Endothelial cell of umbilical vein (primary cell): ENCODE measurements at regions not wholly inside any gene's neighbourhood (a gene's known extent, or its start where the extent isn't known, plus 50 kb on each side); places are given as distances from the start of the nearest gene placed in this dataset.

ENCODE experiments used
- BruUV-seq: library from RNA; stranded (reverse); fragments of 400-500 nt; replicated peaks from 2 replicates; lab custom pipeline; 2021; lab: Mats Ljungman, UMichigan
- CTCF ChIA-PET: fragments of 300-600, 350-600 bp; sonication (Branson Sonifier 250); formaldehyde crosslinking; loops from one replicate; lab custom pipeline; 2021; ENCODE audit warnings: antibody characterized with exemption, inconsistent platforms; lab: Charles Lee
- POLR2A ChIA-PET: fragments of 300-600, 350-600 bp; sonication (Branson Sonifier 250); formaldehyde crosslinking; loops from one replicate; lab custom pipeline; 2021; ENCODE audit warnings: antibody characterized with exemption, inconsistent platforms; lab: Charles Lee
- DNase-seq: peaks from one replicate; pipeline ENCODE4 v3.0.0-alpha.2; 2011; ENCODE audit warnings: low read depth, low spot score
- FAIRE-seq: peaks from 2 replicates; lab custom pipeline; 2011; peaks lifted over from hg19 to GRCh38; lab: Jason Lieb, UNC
- H2AFZ ChIP-seq: 2 replicates; pipeline ENCODE4 v1.6.0; 2012; ENCODE audit warnings: low read depth, low read length, control low read depth, inconsistent platforms
- H3K27ac ChIP-seq: 2 replicates; pipeline ENCODE4 v1.5.1; 2011; ENCODE audit warnings: low read depth, mild to moderate bottlenecking, control low read depth, low read length, moderate library complexity; ENCODE audit not compliant: insufficient read depth
- H3K27me3 ChIP-seq, 2 experiments: 2 replicates each; pipeline versions ENCODE4 v1.6.0 to v1.6.1; 2011; ENCODE audit warnings: low read length in 2 of 2, mixed read lengths in 1 of 2; ENCODE audit not compliant: control insufficient read depth in 2 of 2, insufficient read depth in 2 of 2
- H3K36me3 ChIP-seq, 2 experiments: 2 replicates in 1 of 2; 3 replicates in 1 of 2; pipeline ENCODE4 v1.5.1; 2011; ENCODE audit warnings: low read length in 2 of 2, mild to moderate bottlenecking in 1 of 2, moderate library complexity in 1 of 2; ENCODE audit not compliant: control insufficient read depth in 2 of 2, insufficient read depth in 2 of 2; ENCODE audit errors: extremely low read depth in 1 of 2
- H3K4me1 ChIP-seq: 3 replicates; pipeline ENCODE4 v1.5.1; 2011; ENCODE audit warnings: mild to moderate bottlenecking, low read length; ENCODE audit not compliant: control insufficient read depth, insufficient read depth; ENCODE audit errors: extremely low read depth
- H3K4me2 ChIP-seq: 2 replicates; pipeline ENCODE4 v1.6.1; 2011; ENCODE audit warnings: low read length, control low read depth, mixed read lengths; ENCODE audit not compliant: insufficient read depth
- H3K4me3 ChIP-seq, 3 experiments: fragments of 200-600 bp in 1 of 3; sonication (generic), shearing (Covaris generic) in 1 of 3; replicated peaks in 1 of 3; 2 replicates each; pipeline ENCODE4 v1.5.1; 2011 to 2016; ENCODE audit warnings: control low read depth in 3 of 3, low read length in 3 of 3, mild to moderate bottlenecking in 2 of 3, inconsistent platforms in 1 of 3, low read depth in 1 of 3, moderate library complexity in 1 of 3; ENCODE audit not compliant: insufficient read depth in 1 of 3
- H3K79me2 ChIP-seq: 2 replicates; pipeline ENCODE4 v1.6.0; 2012; ENCODE audit warnings: low read length, inconsistent platforms; ENCODE audit not compliant: control insufficient read depth, insufficient read depth
- H3K9ac ChIP-seq: replicated peaks from 2 replicates; pipeline ENCODE3; 2011; ENCODE audit warnings: low read length, control low read depth; ENCODE audit not compliant: insufficient read depth; ENCODE audit errors: extremely low read depth
- H3K9me1 ChIP-seq: replicated peaks from 3 replicates; pipeline ENCODE4 v1.6.0; 2011; ENCODE audit warnings: mild to moderate bottlenecking, low read length; ENCODE audit not compliant: control insufficient read depth, insufficient read depth; ENCODE audit errors: extremely low read depth
- H3K9me3 ChIP-seq: replicated peaks from 2 replicates; pipeline ENCODE4 v1.5.1; 2012; ENCODE audit warnings: low read length, inconsistent platforms; ENCODE audit not compliant: control insufficient read depth, insufficient read depth
- H4K20me1 ChIP-seq: replicated peaks from 2 replicates; pipeline ENCODE3; 2011; ENCODE audit warnings: mild to moderate bottlenecking, low read length; ENCODE audit not compliant: control insufficient read depth, insufficient read depth; ENCODE audit errors: extremely low read depth
- EZH2 ChIP-seq: IDR thresholded peaks from 2 replicates; pipeline ENCODE4 v1.6.1; 2012; ENCODE audit warnings: borderline replicate concordance, low read depth, mild to moderate bottlenecking, moderate library complexity, low read length, inconsistent platforms; ENCODE audit not compliant: severe bottlenecking
- FOS ChIP-seq: IDR thresholded peaks from 2 replicates; pipeline ENCODE4 v1.6.1; 2011; ENCODE audit warnings: mild to moderate bottlenecking, low read length, moderate library complexity, borderline replicate concordance; ENCODE audit not compliant: insufficient read depth
- GATA2 ChIP-seq: IDR thresholded peaks from 2 replicates; pipeline ENCODE4 v1.7.0; 2011; ENCODE audit warnings: low read depth, mild to moderate bottlenecking, moderate library complexity, mixed read lengths, low read length; ENCODE audit not compliant: insufficient read length, insufficient read depth
- JUN ChIP-seq: IDR thresholded peaks from 2 replicates; pipeline ENCODE4 v1.6.1; 2011; ENCODE audit warnings: borderline replicate concordance, low read depth; ENCODE audit not compliant: insufficient read length, insufficient read depth
- MYC ChIP-seq: IDR thresholded peaks from one replicate; pipeline ENCODE4 v1.6.1; 2011; ENCODE audit warnings: mild to moderate bottlenecking, low read depth, low read length
- POLR2A ChIP-seq: IDR thresholded peaks from 2 replicates; pipeline ENCODE4 v1.6.1; 2012; ENCODE audit warnings: low read depth, mild to moderate bottlenecking, control low read depth, low read length
- POLR2AphosphoS5 ChIP-seq: IDR thresholded peaks from 2 replicates; pipeline ENCODE4 v1.6.1; 2012; ENCODE audit warnings: low read depth, mild to moderate bottlenecking, control low read depth, low read length, moderate library complexity; ENCODE audit not compliant: insufficient read depth
- dilution Hi-C: fragments of 300-500 bp; cut with MboI; formaldehyde crosslinking; loops from one replicate; pipeline ENCODE4 v1.15.0; 2019; ENCODE audit warnings: low sequenced_read_pairs; ENCODE audit not compliant: extremely low pct_ligation_motif_present
- intact Hi-C: fragments of 100-400 bp; cut with micrococcal nuclease; formaldehyde crosslinking; loops from one replicate; pipeline ENCODE4 v1.10.0; 2022
- TF ChIP-seq, protein P1 (sequence below), 2 donors: IDR thresholded peaks; 1 replicate in 1 of 2; 2 replicates in 1 of 2; pipeline ENCODE4 v1.5.1; 2011; ENCODE audit warnings: low read length in 2 of 2, mild to moderate bottlenecking in 2 of 2, moderate library complexity in 2 of 2, control low read depth in 1 of 2, inconsistent platforms in 1 of 2, low read depth in 1 of 2; ENCODE audit not compliant: insufficient read depth in 1 of 2; ENCODE audit errors: extremely low read depth in 1 of 2
- TF ChIP-seq, protein P2 (sequence below): IDR thresholded peaks from 2 replicates; pipeline ENCODE4 v1.6.1; 2011; ENCODE audit not compliant: insufficient read depth, insufficient read length

DNA sequence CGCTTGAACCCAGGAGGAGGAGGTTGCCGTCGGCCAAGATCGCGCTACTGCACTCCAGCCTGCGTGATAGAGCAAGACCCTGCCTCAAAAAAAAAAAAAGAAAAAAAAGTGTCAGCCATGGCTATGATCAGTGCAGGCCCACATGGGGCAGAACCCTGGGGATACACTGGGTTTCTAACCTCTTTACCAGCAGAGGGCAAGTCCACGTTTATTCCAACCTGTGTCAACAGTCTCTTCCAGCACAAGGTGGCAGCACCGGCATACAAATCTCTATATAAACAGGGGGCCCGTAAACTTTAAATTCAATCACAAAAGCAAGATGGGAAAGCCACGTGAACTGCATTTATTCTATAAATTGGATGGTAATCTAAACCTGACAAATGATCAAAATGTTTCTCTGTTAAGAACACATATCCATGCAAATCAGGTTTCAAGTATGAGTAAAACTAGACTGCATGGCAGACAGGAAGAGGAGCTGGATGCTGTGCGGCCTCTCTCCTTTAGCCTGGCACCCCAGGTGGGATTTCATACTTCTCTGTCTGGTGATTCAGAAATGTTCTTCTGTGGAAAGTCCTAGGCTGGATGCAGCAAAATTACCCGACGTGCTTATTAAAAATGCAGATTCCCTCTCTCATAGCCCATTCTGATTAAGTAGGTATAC, 60.0 kb upstream of the STEAP1B start:
- peak; percentile 85 for DNase-seq
- H3K27ac ChIP-seq: peak overlapping the region; percentile 99
- no peak overlapping the region for H3K4me2 ChIP-seq
- H2AFZ ChIP-seq: no peak overlapping the region
- intact Hi-C loops: loop anchor here (1.0 to 2.0 kb wide), 4 partner anchors 17 to 495 kb away; no protein-coding TSS in a partner anchor
- H3K79me2 ChIP-seq: peaks cover 5% of the 10 kb centered on the region
- no peak for TF ChIP-seq GATA2
- TF ChIP-seq, protein P1, sequence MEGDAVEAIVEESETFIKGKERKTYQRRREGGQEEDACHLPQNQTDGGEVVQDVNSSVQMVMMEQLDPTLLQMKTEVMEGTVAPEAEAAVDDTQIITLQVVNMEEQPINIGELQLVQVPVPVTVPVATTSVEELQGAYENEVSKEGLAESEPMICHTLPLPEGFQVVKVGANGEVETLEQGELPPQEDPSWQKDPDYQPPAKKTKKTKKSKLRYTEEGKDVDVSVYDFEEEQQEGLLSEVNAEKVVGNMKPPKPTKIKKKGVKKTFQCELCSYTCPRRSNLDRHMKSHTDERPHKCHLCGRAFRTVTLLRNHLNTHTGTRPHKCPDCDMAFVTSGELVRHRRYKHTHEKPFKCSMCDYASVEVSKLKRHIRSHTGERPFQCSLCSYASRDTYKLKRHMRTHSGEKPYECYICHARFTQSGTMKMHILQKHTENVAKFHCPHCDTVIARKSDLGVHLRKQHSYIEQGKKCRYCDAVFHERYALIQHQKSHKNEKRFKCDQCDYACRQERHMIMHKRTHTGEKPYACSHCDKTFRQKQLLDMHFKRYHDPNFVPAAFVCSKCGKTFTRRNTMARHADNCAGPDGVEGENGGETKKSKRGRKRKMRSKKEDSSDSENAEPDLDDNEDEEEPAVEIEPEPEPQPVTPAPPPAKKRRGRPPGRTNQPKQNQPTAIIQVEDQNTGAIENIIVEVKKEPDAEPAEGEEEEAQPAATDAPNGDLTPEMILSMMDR (IDR thresholded peaks at IDR 0.05; ENCODE audit: extremely low read depth in 1 of 2, insufficient read depth in 1 of 2, low read depth in 1 of 2, low read length in 2 of 2): peak; percentile 76 to 87
- FAIRE-seq: peak; percentile 85
- no peaks in the 10 kb centered on the region for H3K36me3 ChIP-seq
- H3K4me3 ChIP-seq: no peak overlapping the region
- CTCF ChIA-PET: interaction anchor here (0.6 to 9.8 kb wide), 43 partner anchors 9 to 554 kb away, joined by 3 to 450 read pairs (median 4); partner anchors contain the start of gene IL6
- H3K9me3 ChIP-seq: no peaks in the 10 kb centered on the region
- peak overlapping the region; percentile 6 for H3K9ac ChIP-seq
- POLR2A ChIA-PET: interaction anchor here (0.7 to 5.3 kb wide), 3 partner anchors 168 to 1039 kb away, joined by 5 to 50 read pairs (median 10); partner anchors contain the start of gene IL6
- peaks cover 48% of the 10 kb centered on the region for H3K4me1 ChIP-seq
- H3K9me1 ChIP-seq: no peaks in the 10 kb centered on the region
- no peaks in the 10 kb centered on the region for H4K20me1 ChIP-seq
- dilution Hi-C loops: loop anchor here (25.0 kb wide), 1 partner anchor 177 kb away; the partner anchor contains the start of gene IL6
- BruUV-seq: no TSS peak
- peaks cover 0 to under 1% of the 10 kb centered on the region in 2 experiments for H3K27me3 ChIP-seq

DNA sequence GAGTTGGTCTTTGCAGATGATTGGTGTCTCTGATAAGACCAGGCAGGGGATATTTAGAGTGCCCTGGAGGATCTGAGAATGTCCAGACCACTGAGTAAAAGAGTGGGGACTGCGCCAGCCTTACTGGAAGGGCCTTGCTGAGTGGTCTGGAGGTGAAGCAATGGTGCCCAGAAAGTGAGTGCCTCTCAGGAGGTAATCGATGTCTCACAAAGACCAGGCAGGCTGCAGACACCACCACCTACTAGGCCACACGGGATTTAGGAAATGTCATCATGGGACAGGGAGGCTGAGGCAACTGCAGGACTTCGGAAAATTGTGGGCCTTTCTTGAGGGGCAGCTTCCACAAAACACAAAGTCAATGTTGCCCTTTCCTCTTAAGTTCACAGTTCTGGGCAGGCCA, 57.2 kb upstream of the STEAP1B start:
- CTCF ChIA-PET: interaction anchor here (1.0 to 9.8 kb wide), 5 partner anchors 169 to 497 kb away, joined by 3 to 450 read pairs (median 122); partner anchors contain the start of gene IL6
- no TSS peak for BruUV-seq
- dilution Hi-C loops: loop anchor here (25.0 kb wide), 1 partner anchor 180 kb away; the partner anchor contains the start of gene IL6

More for the DNA sequence above, 57.2 kb upstream of the STEAP1B start:
- intact Hi-C loops: no loop called here
- no peak for DNase-seq
- H3K4me2 ChIP-seq: no peak overlapping the region
- no peak overlapping the region for H2AFZ ChIP-seq
- H3K9me1 ChIP-seq: no peaks in the 10 kb centered on the region
- no peak overlapping the region for H3K27ac ChIP-seq
- no peaks in the 10 kb centered on the region for H4K20me1 ChIP-seq
- no peak for TF ChIP-seq GATA2
- no peak for TF ChIP-seq POLR2A
- TF ChIP-seq FOS: no peak
- no peak for TF ChIP-seq JUN
- no peak for TF ChIP-seq MYC
- TF ChIP-seq, protein P1 (IDR thresholded peaks at IDR 0.05; ENCODE audit: extremely low read depth in 1 of 2, insufficient read depth in 1 of 2, low read depth in 1 of 2, low read length in 2 of 2): no peak
- TF ChIP-seq EZH2: no peak
- TF ChIP-seq, protein P2, sequence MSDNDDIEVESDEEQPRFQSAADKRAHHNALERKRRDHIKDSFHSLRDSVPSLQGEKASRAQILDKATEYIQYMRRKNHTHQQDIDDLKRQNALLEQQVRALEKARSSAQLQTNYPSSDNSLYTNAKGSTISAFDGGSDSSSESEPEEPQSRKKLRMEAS: no peak
- no peak for TF ChIP-seq POLR2AphosphoS5
- H3K36me3 ChIP-seq: no peaks in the 10 kb centered on the region
- peaks cover 20% of the 10 kb centered on the region for H3K4me1 ChIP-seq
- no peak overlapping the region for H3K4me3 ChIP-seq
- H3K79me2 ChIP-seq: no peaks in the 10 kb centered on the region
- peaks cover 3 to 9% of the 10 kb centered on the region in 2 experiments for H3K27me3 ChIP-seq
- no peaks in the 10 kb centered on the region for H3K9me3 ChIP-seq
- no peak for FAIRE-seq
- H3K9ac ChIP-seq: no peak overlapping the region
- POLR2A ChIA-PET: no interaction called here
